HCT116 (cell line): ENCODE measurements at regions not wholly inside any gene's neighbourhood (a gene's known extent, or its start where the extent isn't known, plus 50 kb on each side); places are given as distances from the start of the nearest gene placed in this dataset.

ENCODE experiments used
- ATAC-seq: fragments of 200-7000 bp; cut with Tn5 transposase; 2 replicates; pipeline ENCODE4 v1.9.1; 2020; ENCODE audit warnings: mild to moderate bottlenecking, moderate library complexity
- BruUV-seq: library from RNA; stranded (reverse); fragments of 400-500 nt; replicated peaks from 2 replicates; lab custom pipeline; 2021; lab: Mats Ljungman, UMichigan
- CTCF ChIA-PET: fragments of 300-600 bp; sonication (Branson Sonifier 250); formaldehyde crosslinking; loops from one replicate; lab custom pipeline; 2021; ENCODE audit warnings: antibody characterized with exemption; lab: Charles Lee
- POLR2A ChIA-PET: fragments of 300-600, 350-600 bp; sonication (Branson Sonifier 250); formaldehyde crosslinking; loops from one replicate; lab custom pipeline; 2021; ENCODE audit warnings: antibody characterized with exemption; lab: Charles Lee
- RAD21 ChIA-PET, 2 experiments: fragments of 300-600 bp; sonication (Branson Sonifier 250); formaldehyde crosslinking; loops; one replicate each; lab custom pipeline; 2023; ENCODE audit warnings: low total read pairs in 2 of 2; ENCODE audit not compliant: uncharacterized antibody in 2 of 2, unreplicated experiment in 2 of 2, low non-redundant PET in 1 of 2; lab: Charles Lee
- DNase-seq: peaks from one replicate; pipeline ENCODE4 v3.0.0-alpha.2; 2010; ENCODE audit warnings: low read depth, low spot score
- H2AFZ ChIP-seq: fragments of 200-600 bp; shearing (Covaris generic), sonication (generic); 2 replicates; pipeline ENCODE4 v1.6.1; 2017; ENCODE audit warnings: low read depth, mixed run types, mixed read lengths, antibody characterized with exemption, low read length; ENCODE audit not compliant: poor library complexity, severe bottlenecking
- H3K27ac ChIP-seq: 2 replicates; pipeline ENCODE4 v1.5.1; 2012; ENCODE audit warnings: low read depth, low read length
- H3K27me3 ChIP-seq: fragments of 200-600 bp; sonication (generic); 2 replicates; pipeline ENCODE4 v1.6.1; 2016; ENCODE audit warnings: mixed run types, low read length, mixed read lengths; ENCODE audit not compliant: insufficient read depth
- H3K36me3 ChIP-seq, 2 experiments: fragments of 200-500 bp in 1 of 2; fragments of 200-600 bp in 1 of 2; sonication (Bioruptor generic) in 1 of 2; sonication (generic) in 1 of 2; 2 replicates each; pipeline versions ENCODE4 v1.5.1 to v1.6.1; 2014 to 2016; ENCODE audit warnings: low read length in 2 of 2, inconsistent platforms in 1 of 2, mixed read lengths in 1 of 2, mixed run types in 1 of 2; ENCODE audit not compliant: insufficient read depth in 2 of 2, control insufficient read depth in 1 of 2
- H3K4me1 ChIP-seq, 2 experiments: fragments of 200-600 bp in 1 of 2; sonication (generic) in 1 of 2; 2 replicates each; pipeline versions ENCODE4 v1.5.1 to v1.6.1; 2012 to 2017; ENCODE audit warnings: low read length in 2 of 2, inconsistent platforms in 1 of 2, mild to moderate bottlenecking in 1 of 2, mixed read lengths in 1 of 2, mixed run types in 1 of 2, moderate library complexity in 1 of 2; ENCODE audit not compliant: insufficient read depth in 2 of 2, control insufficient read depth in 1 of 2
- H3K4me2 ChIP-seq: fragments of 200-600 bp; sonication (generic); 2 replicates; pipeline ENCODE4 v1.6.1; 2017; ENCODE audit warnings: mixed run types, low read length, mixed read lengths
- H3K4me3 ChIP-seq, 2 experiments: fragments of 200-600 bp in 1 of 2; sonication (generic) in 1 of 2; replicated peaks in 1 of 2; 2 replicates each; pipeline ENCODE4 v1.5.1; 2011 to 2016; ENCODE audit warnings: low read length in 2 of 2, control low read depth in 1 of 2, low read depth in 1 of 2, mild to moderate bottlenecking in 1 of 2, mixed read lengths in 1 of 2, mixed run types in 1 of 2
- H3K79me2 ChIP-seq: fragments of 200-600 bp; sonication (generic); 2 replicates; pipeline ENCODE4 v1.6.1; 2017; ENCODE audit warnings: mild to moderate bottlenecking, mixed run types, low read length, moderate library complexity, mixed read lengths; ENCODE audit not compliant: insufficient read depth
- H3K9ac ChIP-seq: fragments of 200-600 bp; sonication (generic); 2 replicates; pipeline ENCODE4 v1.6.1; 2016; ENCODE audit warnings: low read length, mixed read lengths
- H3K9me2 ChIP-seq: fragments of 200-600 bp; sonication (generic), shearing (Covaris generic); 2 replicates; pipeline ENCODE4 v1.6.1; 2017; ENCODE audit warnings: mixed run types, mild to moderate bottlenecking, moderate library complexity; ENCODE audit not compliant: insufficient read depth
- H3K9me3 ChIP-seq, 2 experiments: fragments of 200-500 bp in 1 of 2; fragments of 200-600 bp in 1 of 2; sonication (Bioruptor generic) in 1 of 2; sonication (generic) in 1 of 2; 2 replicates each; pipeline ENCODE4 v1.6.1; 2014 to 2017; ENCODE audit warnings: low read length in 2 of 2, mixed read lengths in 2 of 2, inconsistent platforms in 1 of 2, low read depth in 1 of 2, mild to moderate bottlenecking in 1 of 2, mixed run types in 1 of 2, moderate library complexity in 1 of 2; ENCODE audit not compliant: control insufficient read depth in 1 of 2, insufficient read depth in 1 of 2
- H4K20me1 ChIP-seq: fragments of 200-600 bp; sonication (generic), shearing (Covaris generic); 2 replicates; pipeline ENCODE4 v1.6.1; 2017; ENCODE audit warnings: mixed run types, mild to moderate bottlenecking, moderate library complexity; ENCODE audit not compliant: insufficient read depth
- ATF3 ChIP-seq: IDR thresholded peaks from 2 replicates; pipeline ENCODE4 v1.6.1; 2012
- CTCF ChIP-seq, 3 experiments: fragments of 200-600 bp in 1 of 3; sonication (generic) in 1 of 3; IDR thresholded peaks in 2 of 3; conservative IDR thresholded peaks in 1 of 3; 2 replicates each; pipeline ENCODE4 v1.5.1; 2012 to 2017; ENCODE audit warnings: low read depth in 2 of 3, low read length in 2 of 3, antibody characterized with exemption in 1 of 3, borderline replicate concordance in 1 of 3, control low read depth in 1 of 3, mild to moderate bottlenecking in 1 of 3, mixed read lengths in 1 of 3, mixed run types in 1 of 3, moderate library complexity in 1 of 3; ENCODE audit not compliant: insufficient read depth in 1 of 3
- FOSL1 ChIP-seq: IDR thresholded peaks from 2 replicates; pipeline ENCODE4 v1.6.1; 2012; ENCODE audit warnings: low read depth
- MAX ChIP-seq: IDR thresholded peaks from 2 replicates; pipeline ENCODE4 v1.6.1; 2012
- POLR2A ChIP-seq: IDR thresholded peaks from 2 replicates; pipeline ENCODE4 v1.7.0; 2011; ENCODE audit warnings: borderline replicate concordance; ENCODE audit not compliant: insufficient read depth, insufficient read length; ENCODE audit errors: extremely low read depth
- RAD21 ChIP-seq: IDR thresholded peaks from 2 replicates; pipeline ENCODE4 v1.6.1; 2012; ENCODE audit warnings: low read depth, mild to moderate bottlenecking
- SP1 ChIP-seq: IDR thresholded peaks from 2 replicates; pipeline ENCODE4 v1.6.1; 2012; ENCODE audit warnings: low read depth
- TCF7L2 ChIP-seq: IDR thresholded peaks from 2 replicates; pipeline ENCODE4 v1.7.0; 2011; ENCODE audit warnings: borderline replicate concordance, inconsistent platforms; ENCODE audit not compliant: insufficient read depth, insufficient read length; ENCODE audit errors: extremely low read depth
- intact Hi-C: fragments of 100-400 bp; cut with micrococcal nuclease; formaldehyde crosslinking; loops from 2 replicates; pipeline ENCODE4 v1.10.0; 2022
- TF ChIP-seq, protein P1 (sequence below): IDR thresholded peaks from 2 replicates; pipeline ENCODE4 v1.6.1; 2012; ENCODE audit warnings: low read depth

DNA sequence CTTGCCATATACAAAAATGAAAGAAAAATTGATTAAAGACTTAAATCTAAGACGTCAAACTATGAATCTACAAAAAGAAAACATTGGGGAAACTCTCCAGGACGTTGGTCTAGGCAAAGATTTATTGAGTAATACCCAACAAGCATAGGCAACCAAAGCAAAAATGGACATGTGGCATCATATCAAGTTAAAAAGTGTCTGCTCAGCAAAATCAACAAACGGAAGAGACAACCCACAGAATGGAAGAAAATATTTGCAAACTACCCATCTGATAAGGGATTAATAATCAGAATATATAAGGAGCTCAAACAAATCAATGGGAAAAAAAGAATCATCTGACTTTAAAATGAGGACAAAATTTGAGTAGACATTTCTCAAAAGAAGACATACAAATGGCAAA lies 160.9 kb downstream of the DCLK3 start (continued):
- no peak for TF ChIP-seq FOSL1
- no peak for TF ChIP-seq RAD21
- TF ChIP-seq TCF7L2 = no peak
- no peak for TF ChIP-seq MAX
- TF ChIP-seq SP1 = no peak
- TF ChIP-seq POLR2A = no peak

DNA sequence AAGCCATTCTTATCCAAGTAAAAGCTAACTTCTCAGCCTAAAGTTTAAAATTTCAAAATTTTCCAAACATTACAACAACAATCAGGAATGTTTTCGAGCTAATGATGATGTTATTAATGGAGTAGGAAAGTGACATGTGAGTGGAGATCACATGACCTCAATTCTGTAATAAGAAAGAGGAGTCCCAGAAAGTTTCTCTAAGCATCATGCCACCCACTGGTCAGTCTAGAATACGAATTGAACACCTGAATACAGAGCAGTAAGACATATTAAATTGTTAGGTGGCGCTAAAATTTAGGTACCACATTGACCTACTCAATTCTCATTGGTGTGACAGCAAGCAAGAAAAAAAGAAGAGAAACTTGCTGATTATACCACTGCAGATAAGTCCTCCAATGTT lies 163.9 kb downstream of the DCLK3 start:
- H3K9me3 ChIP-seq = no peaks in the 10 kb centered on the region
- no TSS peak for BruUV-seq
- H3K79me2 ChIP-seq = no peaks in the 10 kb centered on the region
- H3K27me3 ChIP-seq = peaks cover 9% of the 10 kb centered on the region
- H3K4me1 ChIP-seq = no peaks in the 10 kb centered on the region
- no peaks in the 10 kb centered on the region for H4K20me1 ChIP-seq
- TF ChIP-seq CTCF (IDR thresholded peaks at IDR 0.05 in 2 of 3, conservative IDR thresholded peaks at IDR 0.05 in 1 of 3; ENCODE audit: borderline replicate concordance in 1 of 3, insufficient read depth in 1 of 3, low read depth in 2 of 3, low read length in 2 of 3) (peak in 2 of 3 experiments; percentile 18 to 40; a peak in 1 of 6 replicates), TCF7L2 (no peak), ATF3 (no peak)
- TF ChIP-seq, protein P1, sequence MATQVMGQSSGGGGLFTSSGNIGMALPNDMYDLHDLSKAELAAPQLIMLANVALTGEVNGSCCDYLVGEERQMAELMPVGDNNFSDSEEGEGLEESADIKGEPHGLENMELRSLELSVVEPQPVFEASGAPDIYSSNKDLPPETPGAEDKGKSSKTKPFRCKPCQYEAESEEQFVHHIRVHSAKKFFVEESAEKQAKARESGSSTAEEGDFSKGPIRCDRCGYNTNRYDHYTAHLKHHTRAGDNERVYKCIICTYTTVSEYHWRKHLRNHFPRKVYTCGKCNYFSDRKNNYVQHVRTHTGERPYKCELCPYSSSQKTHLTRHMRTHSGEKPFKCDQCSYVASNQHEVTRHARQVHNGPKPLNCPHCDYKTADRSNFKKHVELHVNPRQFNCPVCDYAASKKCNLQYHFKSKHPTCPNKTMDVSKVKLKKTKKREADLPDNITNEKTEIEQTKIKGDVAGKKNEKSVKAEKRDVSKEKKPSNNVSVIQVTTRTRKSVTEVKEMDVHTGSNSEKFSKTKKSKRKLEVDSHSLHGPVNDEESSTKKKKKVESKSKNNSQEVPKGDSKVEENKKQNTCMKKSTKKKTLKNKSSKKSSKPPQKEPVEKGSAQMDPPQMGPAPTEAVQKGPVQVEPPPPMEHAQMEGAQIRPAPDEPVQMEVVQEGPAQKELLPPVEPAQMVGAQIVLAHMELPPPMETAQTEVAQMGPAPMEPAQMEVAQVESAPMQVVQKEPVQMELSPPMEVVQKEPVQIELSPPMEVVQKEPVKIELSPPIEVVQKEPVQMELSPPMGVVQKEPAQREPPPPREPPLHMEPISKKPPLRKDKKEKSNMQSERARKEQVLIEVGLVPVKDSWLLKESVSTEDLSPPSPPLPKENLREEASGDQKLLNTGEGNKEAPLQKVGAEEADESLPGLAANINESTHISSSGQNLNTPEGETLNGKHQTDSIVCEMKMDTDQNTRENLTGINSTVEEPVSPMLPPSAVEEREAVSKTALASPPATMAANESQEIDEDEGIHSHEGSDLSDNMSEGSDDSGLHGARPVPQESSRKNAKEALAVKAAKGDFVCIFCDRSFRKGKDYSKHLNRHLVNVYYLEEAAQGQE = no peak
- H3K4me2 ChIP-seq = no peak overlapping the region
- ATAC-seq = peak; percentile 69
- no peak overlapping the region for H3K4me3 ChIP-seq
- no peak overlapping the region for H2AFZ ChIP-seq
- no peak overlapping the region for H3K27ac ChIP-seq
- ChIA-PET RAD21 (no interaction called here), CTCF (no interaction called here), POLR2A (no interaction called here)
- peak; percentile 13 for DNase-seq
- intact Hi-C loops = no loop called here
- no peaks in the 10 kb centered on the region for H3K9me2 ChIP-seq
- H3K36me3 ChIP-seq = no peaks in the 10 kb centered on the region
- no peak overlapping the region for H3K9ac ChIP-seq
